GM19035 (cell line): ENCODE measurements at regions not wholly inside any gene's neighbourhood (a gene's known extent, or its start where the extent isn't known, plus 50 kb on each side); places are given as distances from the start of the nearest gene placed in this dataset.
"Not testable (repeated sequence)": the region's sequence is repeated elsewhere in the genome, so short reads cannot be mapped to it uniquely, and the experiment has no call there.

Experiments
- ATAC-seq: cut with Tn5 transposase; IDR thresholded peaks from one replicate; pipeline ENCODE4 v1.9.1; 2021; ENCODE audit not compliant: unreplicated experiment

- ATAC-seq, result no peak
Measured at GRCh38 chr10:52368725-52369124, 54.6 kb downstream of the DKK1 start.

- ATAC-seq, result not testable (repeated sequence)
Measured at GRCh38 chr10:52374207-52374606, 60.1 kb downstream of the DKK1 start.

GRCh38 chr10:52376694-52377354, 62.7 kb downstream of the DKK1 start:
- ATAC-seq, result no peak

GRCh38 chr10:52378124-52378523, 64.0 kb downstream of the DKK1 start:
- no peak for ATAC-seq

- ATAC-seq, result peak; percentile 85
Measured at GRCh38 chr10:52379287-52379686, 65.2 kb downstream of the DKK1 start.

GRCh38 chr10:52383088-52383487, 69.0 kb downstream of the DKK1 start:
- no peak for ATAC-seq

GRCh38 chr10:52387744-52388143, 73.7 kb downstream of the DKK1 start:
- ATAC-seq, result no peak

- ATAC-seq, result no peak
Measured at GRCh38 chr10:52390388-52390787, 76.3 kb downstream of the DKK1 start.

GRCh38 chr10:52391927-52392602, 78.0 kb downstream of the DKK1 start:
- ATAC-seq, result no peak

- no peak for ATAC-seq
Measured at GRCh38 chr10:52394246-52394645, 80.2 kb downstream of the DKK1 start.

GRCh38 chr10:52400562-52400961, 86.5 kb downstream of the DKK1 start:
- no peak for ATAC-seq

GRCh38 chr10:52403801-52404200, 89.7 kb downstream of the DKK1 start:
- ATAC-seq, result not testable (repeated sequence)

GRCh38 chr10:52409195-52409594, 95.1 kb downstream of the DKK1 start:
- no peak for ATAC-seq

GRCh38 chr10:52409928-52410327, 95.8 kb downstream of the DKK1 start:
- ATAC-seq, result no peak

- no peak for ATAC-seq
Measured at GRCh38 chr10:52410916-52411315, 96.8 kb downstream of the DKK1 start.

- ATAC-seq, result no peak
Measured at GRCh38 chr10:52419281-52419680, 105.2 kb downstream of the DKK1 start.

GRCh38 chr10:52420656-52421055, 106.6 kb downstream of the DKK1 start:
- no peak for ATAC-seq

- ATAC-seq, result no peak
Measured at GRCh38 chr10:52423369-52423768, 109.3 kb downstream of the DKK1 start.

GRCh38 chr10:52424341-52424740, 110.3 kb downstream of the DKK1 start:
- no peak for ATAC-seq

GRCh38 chr10:52434734-52435133, 120.7 kb downstream of the DKK1 start:
- no peak for ATAC-seq

- ATAC-seq, result no peak
Measured at GRCh38 chr10:52436664-52437063, 122.6 kb downstream of the DKK1 start.

- peak; percentile 90 for ATAC-seq
Measured at GRCh38 chr10:52437205-52437646, 123.1 kb downstream of the DKK1 start.

- ATAC-seq, result no peak
Measured at GRCh38 chr10:52438119-52438518, 124.0 kb downstream of the DKK1 start.
